PFSK-1 (cell line): ENCODE measurements at regions not wholly inside any gene's neighbourhood (a gene's known extent, or its start where the extent isn't known, plus 50 kb on each side); places are given as distances from the start of the nearest gene placed in this dataset.

Source experiments
- FOXP2 ChIP-seq: optimal IDR thresholded peaks from 2 replicates; pipeline ENCODE3; 2011; ENCODE audit warnings: borderline replicate concordance, control low read depth, inconsistent platforms; ENCODE audit not compliant: insufficient read depth; ENCODE audit errors: extremely low read length, extremely low read depth
- POLR2AphosphoS5 ChIP-seq: IDR thresholded peaks from 2 replicates; pipeline ENCODE4 v1.6.1; 2012; ENCODE audit warnings: low read depth, mild to moderate bottlenecking, control low read depth, low read length, moderate library complexity
- REST ChIP-seq, 2 experiments: IDR thresholded peaks; 2 replicates each; pipeline versions ENCODE4 v1.6.1 to v1.8.0; 2011 to 2012; ENCODE audit warnings: low read depth in 2 of 2, low read length in 2 of 2, control low read depth in 1 of 2, inconsistent platforms in 1 of 2, mild to moderate bottlenecking in 1 of 2, moderate library complexity in 1 of 2; ENCODE audit not compliant: insufficient read depth in 1 of 2
- SIN3A ChIP-seq: IDR thresholded peaks from 2 replicates; pipeline ENCODE4 v1.6.1; 2012; ENCODE audit warnings: mild to moderate bottlenecking, low read length, moderate library complexity, borderline replicate concordance; ENCODE audit not compliant: insufficient read depth
- TAF1 ChIP-seq: IDR thresholded peaks from 2 replicates; pipeline ENCODE4 v1.6.1; 2012; ENCODE audit warnings: low read length, control low read depth, borderline replicate concordance; ENCODE audit not compliant: insufficient read depth

GRCh38 chr2:82591718-82592117 is 1867.4 kb downstream of the SUCLG1 start:
- TF ChIP-seq SIN3A = no peak
- TF ChIP-seq FOXP2 = no peak
- TF ChIP-seq REST (IDR thresholded peaks at IDR 0.05; ENCODE audit: insufficient read depth in 1 of 2, low read depth in 2 of 2, low read length in 2 of 2) = no peak
- no peak for TF ChIP-seq POLR2AphosphoS5
- no peak for TF ChIP-seq TAF1

GRCh38 chr2:82576656-82577055 is 1882.4 kb downstream of the SUCLG1 start:
- no peak for TF ChIP-seq REST (IDR thresholded peaks at IDR 0.05; ENCODE audit: insufficient read depth in 1 of 2, low read depth in 2 of 2, low read length in 2 of 2)
- no peak for TF ChIP-seq POLR2AphosphoS5
- TF ChIP-seq SIN3A = no peak
- no peak for TF ChIP-seq TAF1

- TF ChIP-seq SIN3A = no peak
- no peak for TF ChIP-seq POLR2AphosphoS5
- TF ChIP-seq FOXP2 = no peak
- TF ChIP-seq TAF1 = no peak
- no peak for TF ChIP-seq REST (IDR thresholded peaks at IDR 0.05; ENCODE audit: insufficient read depth in 1 of 2, low read depth in 2 of 2, low read length in 2 of 2)
Observed at GRCh38 chr2:82539280-82539621, 1919.8 kb downstream of the SUCLG1 start.

- TF ChIP-seq FOXP2 (no peak), SIN3A (no peak), TAF1 (no peak), POLR2AphosphoS5 (no peak), REST (IDR thresholded peaks at IDR 0.05; ENCODE audit: insufficient read depth in 1 of 2, low read depth in 2 of 2, low read length in 2 of 2) (no peak)
Observed at GRCh38 chr2:82538590-82539279, 1920.3 kb downstream of the SUCLG1 start.

- TF ChIP-seq FOXP2 (no peak), SIN3A (no peak), REST (IDR thresholded peaks at IDR 0.05; ENCODE audit: insufficient read depth in 1 of 2, low read depth in 2 of 2, low read length in 2 of 2) (no peak), POLR2AphosphoS5 (no peak), TAF1 (no peak)
Observed at GRCh38 chr2:82528288-82528687, 1930.8 kb downstream of the SUCLG1 start.
